Activated CD8-positive, alpha-beta memory T cell treated with anti-CD3 and anti-CD28 coated beads, Interleukin-2, amount 50 U/mL, for 48 hours (primary cell): ENCODE measurements at regions not wholly inside any gene's neighbourhood (a gene's known extent, or its start where the extent isn't known, plus 50 kb on each side); places are given as distances from the start of the nearest gene placed in this dataset.

Experiments used
- DNase-seq: peaks from one replicate; pipeline ENCODE4 v3.0.0-alpha.2; 2020

DNA sequence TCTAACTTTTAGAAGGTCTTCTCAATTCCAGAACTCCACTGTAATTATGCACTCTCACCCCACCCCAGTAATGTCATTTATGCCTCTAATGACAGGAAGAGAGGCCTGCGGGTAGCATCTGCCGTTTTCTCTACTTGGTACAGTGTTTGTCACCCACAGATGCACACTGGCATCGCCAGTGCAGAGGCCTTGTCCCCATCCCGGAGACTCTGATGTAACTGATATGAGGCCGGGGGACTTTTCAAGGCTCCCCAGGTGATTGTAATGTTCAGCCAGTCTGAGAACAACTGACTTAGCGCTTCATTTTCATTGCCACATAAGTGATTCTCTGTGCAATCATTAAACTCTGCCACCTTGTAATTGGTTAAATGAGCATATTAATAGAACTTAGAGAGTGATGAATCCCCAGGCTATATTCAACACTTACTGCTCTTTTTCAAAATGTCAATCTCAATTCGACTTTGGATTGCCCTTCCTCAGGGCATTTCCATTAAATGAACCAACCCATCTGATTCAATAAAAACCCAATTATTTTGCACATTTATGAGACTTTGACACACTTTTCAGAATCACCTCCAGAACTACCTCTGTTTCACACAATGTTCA, 113.2 kb downstream of the HERPUD2 start:
- no peak for DNase-seq

DNA sequence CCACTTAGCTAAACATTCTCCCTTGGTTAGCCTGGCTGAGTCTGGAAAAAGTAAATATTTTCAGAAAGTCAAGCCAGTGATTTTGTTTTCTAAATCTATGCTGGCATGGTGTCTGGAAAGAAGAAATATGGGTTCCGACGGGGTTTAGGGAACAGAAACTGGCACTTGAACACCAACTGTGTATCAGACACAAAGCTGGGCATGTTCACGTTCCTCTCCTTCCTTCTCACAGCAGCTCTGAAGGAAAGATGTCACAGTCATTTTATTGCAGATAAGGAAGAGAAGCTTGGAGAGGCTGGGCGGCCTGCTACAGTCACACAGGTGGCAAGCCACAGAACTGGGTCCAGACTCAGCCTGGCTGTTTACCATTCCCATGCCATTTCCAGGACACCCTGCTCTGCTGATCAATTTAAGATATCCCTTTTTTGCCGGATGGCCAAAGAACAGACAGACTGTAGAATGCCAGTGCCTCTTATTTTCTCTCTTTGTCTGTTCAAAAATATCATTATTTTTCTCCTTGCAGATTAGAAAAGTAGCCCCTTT, 118.8 kb downstream of the HERPUD2 start:
- no peak for DNase-seq

DNA sequence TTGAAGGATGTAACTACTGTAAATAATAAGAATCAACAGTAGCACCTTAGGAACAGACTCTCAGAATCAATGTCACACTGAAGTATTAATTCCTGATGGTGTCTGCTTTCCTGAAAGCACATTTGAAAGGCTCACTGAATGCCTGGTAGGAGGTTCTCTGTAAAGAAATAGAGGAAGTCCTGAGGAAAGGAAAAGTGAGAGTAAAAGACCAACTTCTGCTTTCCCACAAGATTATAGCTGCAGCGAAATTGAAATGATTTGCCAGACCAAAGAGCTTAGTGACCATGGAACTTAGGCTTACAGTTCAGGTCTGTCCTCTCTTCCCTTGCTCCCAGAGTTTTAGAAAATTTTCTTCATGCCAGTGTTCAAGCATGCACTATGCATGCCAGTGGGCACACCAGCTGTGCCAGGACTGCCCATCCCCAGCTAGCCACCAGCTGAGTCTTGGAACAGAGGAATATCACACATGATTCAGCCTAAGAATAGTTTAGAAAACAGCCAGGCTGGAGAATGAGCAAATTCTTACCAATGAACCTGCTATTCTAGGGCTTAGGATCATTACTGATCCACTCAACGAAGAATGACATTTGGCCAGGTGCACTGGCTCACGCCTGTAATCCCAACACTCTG, 123.2 kb downstream of the HERPUD2 start:
- DNase-seq = no peak

DNA sequence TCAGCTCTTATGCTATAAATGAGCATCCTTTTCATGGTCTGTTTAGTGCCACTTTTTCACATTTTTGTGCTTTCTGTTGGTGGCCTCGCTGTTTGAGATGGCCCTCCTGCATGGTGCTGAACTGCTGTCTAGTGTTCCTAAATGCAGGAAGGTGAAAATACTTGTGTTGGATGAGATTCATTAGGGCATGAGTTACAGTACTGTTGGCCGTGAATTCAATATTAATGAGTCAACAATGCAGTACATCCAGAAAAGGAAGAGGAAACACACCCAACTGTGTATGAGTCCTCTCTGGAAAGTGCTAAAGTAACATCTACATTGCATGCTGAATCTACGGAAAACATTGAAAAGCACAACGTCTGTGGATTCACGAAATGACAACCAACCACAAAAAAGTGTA, 124.0 kb downstream of the HERPUD2 start:
- no peak for DNase-seq

DNA sequence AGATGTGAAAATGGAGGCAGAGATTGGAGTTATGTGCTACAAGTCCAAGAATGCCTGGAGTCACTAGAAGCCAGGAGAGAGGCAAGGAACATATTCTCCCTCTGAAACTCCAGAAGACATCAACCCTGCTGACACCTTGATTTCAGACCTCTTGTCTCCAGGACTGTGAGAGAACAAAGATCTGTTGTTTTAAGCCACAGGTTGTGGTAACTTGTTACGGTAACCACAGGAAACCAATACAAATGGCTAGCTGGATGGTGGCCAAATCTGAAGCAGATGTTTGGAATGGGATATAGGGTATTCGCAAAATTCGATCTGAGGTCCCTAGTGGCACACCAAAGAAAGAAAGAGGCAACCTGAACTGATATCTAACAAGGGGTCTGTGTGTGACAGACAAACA, 129.0 kb downstream of the HERPUD2 start:
- DNase-seq = no peak

DNA sequence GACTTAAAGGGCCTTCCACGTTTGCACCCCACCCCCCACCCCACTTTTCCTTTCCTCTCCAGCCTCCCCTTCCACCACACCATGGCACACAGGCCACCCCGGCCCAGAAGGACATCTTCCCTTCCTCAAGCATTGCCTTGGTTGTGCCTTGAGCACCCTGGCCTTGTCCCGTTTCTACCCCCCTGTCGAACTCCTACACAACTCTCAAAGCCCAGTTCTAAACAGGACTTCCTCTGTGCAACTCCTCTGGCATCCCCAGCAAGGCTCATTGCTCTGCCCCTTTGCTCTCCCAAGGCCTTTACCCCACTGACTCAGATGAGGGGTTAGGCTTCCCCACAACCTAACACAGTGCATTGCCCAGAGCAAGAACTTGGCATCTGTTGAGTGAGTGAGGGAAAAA, 136.1 kb downstream of the HERPUD2 start:
- no peak for DNase-seq

DNA sequence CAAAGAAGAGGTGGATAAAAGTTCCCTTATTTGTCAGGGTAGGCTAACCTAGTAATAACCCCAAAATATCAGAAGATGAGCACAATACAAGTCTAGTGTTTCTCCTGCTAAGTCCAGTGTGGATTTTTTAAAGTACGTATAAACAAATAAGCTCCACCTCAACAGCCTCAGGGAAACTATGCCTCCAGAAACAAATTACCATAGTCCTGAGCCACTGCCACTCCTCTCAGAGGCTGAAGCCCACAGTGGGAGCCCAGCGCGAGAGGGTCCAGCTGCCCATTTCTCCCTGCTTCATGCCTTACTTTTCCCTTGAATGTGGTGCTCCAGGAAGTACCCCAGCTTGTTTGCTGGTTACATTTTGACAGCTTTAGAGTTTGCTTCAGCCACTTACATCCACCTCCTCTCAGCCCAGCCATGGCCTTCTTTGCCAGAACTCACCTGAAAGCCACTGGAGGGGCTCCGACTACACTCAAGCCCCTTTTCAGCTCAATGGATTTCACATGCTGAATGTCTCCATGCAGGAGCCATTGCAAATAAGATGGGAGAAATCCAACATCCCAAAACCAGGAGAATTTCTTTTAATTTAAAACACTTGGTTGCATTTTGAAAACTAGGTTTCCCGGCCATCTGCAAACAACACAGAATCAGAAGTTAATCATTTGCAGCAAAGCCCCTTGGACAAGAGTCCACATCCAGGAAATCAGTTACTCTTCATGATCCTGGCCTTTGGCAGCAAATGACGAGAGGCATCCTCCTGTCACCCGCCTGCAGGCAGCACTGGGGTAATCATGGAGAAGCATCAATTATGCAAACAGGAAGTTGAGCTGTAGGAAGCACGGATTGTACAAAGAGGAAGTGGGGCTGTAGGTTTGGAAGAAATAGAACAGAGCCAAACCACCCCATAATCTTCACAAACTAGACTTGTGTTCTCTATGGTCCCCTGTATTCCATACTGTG, 138.1 kb downstream of the HERPUD2 start:
- DNase-seq = no peak

DNA sequence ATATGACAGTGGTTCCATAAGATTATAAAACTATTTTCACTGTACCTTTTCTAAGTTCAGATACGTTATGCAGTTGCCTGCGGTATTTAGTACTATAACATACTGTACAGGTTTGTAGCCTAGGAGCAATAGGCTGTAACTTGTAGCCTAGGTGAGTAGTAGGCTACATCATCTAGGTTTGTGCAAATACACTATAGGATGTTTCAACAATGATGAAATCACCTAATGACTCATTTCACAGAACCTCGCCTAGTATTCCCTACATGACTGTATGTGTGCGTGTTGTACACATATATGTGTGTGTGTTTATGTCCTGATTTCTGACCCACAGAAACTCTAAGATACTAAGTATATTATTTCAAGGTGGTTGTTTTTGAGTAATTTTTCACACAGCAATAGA, 139.0 kb downstream of the HERPUD2 start:
- no peak for DNase-seq

DNA sequence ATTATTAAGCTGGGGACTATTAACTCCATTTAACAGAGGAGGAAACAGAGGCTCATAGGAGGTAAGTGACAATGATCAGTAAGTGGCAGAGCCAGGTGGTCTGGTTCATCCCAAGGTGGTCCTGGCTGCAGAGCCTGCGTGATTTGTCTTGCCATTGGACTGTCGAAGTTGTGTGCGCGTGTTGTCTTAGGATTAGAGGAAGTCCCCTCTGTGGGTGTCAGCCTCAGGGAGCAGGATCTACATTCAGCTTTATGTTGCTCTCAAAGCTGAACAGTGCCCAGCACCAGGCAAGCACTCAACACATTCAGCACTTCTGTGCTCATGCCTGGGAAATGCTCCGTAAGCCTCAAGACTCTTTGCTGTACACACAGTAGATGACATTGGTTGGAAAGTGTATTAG, 139.5 kb downstream of the HERPUD2 start:
- DNase-seq = no peak

DNA sequence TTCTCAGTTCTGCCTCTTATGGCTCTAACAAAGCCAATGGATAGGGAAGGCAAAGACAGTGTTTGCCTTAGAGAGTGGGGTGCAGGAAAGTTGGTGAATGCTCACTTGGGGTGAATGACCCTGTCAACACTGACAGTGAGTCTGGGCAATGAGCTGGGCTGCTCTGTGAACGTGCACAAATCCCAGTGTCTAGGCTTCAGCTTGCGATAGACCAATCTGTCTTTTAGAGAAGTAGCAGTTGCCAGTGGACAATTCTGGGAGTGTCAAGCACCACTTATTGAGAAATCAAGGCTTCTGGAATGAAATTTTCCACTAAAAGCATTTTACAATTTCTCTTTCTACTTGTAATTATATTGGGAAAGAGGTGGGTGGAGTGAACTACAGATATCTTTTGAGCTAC, 141.4 kb downstream of the HERPUD2 start:
- no peak for DNase-seq

DNA sequence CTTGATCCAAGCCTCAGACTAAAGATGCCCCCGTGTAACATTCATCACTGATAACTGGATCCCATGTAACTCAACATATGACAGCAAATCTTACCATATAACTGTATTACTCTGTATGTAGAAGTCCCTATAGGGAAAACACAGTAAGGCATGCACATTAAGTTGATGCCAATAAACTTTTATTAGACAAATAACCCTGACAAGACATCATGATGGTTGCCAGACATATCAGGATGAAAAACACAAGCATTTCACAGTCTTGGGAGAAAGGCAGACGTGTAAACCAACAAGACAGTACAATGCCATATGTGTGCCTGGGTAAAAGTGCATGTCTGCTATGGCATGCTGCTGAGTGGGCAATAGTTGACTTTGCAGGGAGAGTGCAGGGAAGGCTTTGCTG, 142.2 kb downstream of the HERPUD2 start:
- no peak for DNase-seq

DNA sequence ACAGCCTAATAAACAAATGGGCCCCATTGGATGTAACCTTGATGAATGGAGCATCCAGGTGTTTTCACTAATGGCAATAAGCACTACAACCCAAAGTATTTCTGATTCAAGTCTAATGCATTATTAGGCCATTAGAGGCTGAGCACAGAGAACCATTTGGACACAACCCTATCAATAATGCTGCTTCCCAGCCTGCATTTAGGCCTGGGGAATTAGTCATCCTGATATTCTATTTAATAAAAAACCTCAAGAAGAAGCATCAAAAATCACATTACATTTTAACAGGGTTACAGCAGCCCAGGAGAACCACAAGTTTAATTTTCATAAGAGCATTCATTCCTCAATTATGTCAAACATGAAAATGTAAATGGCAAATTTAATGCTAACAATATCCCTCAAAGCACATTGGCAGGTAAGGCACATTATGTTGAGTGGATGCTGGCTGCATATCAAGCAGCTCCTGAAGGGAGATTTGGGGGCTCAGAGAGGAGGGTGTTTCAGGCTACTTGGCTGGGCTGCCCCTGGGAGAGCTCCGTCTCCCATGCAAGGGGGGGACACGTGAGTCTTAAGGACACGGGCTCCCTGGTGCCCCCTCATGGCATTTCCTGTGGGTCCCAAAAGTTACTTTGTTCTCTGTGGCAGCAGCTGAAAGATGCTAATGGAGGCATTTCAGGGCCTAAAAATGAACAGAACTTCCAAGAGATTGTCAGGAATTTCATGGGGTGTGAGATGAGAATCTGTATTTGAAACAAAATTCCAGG, 143.4 kb downstream of the HERPUD2 start:
- DNase-seq = peak; percentile 26

DNA sequence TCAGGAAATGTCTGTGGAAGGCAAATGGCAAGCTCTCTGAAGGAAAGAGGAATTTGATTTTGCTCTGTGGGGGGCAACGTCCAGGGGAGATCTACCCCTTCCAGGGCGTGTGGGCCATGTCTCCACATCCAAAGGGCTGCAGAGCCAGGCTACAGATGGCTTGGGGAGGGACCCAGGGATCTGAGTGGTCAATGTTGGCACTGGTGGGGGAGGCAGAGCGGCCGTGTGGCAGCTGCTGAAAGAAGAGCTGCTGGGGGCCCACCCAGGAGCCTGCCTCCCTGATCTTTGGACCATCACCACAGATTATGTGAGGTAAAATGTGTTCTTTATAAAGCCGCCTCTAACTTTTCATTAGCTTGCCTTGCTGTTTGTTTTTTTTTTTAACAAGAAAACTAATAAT, 144.1 kb downstream of the HERPUD2 start:
- DNase-seq = peak; percentile 42

DNA sequence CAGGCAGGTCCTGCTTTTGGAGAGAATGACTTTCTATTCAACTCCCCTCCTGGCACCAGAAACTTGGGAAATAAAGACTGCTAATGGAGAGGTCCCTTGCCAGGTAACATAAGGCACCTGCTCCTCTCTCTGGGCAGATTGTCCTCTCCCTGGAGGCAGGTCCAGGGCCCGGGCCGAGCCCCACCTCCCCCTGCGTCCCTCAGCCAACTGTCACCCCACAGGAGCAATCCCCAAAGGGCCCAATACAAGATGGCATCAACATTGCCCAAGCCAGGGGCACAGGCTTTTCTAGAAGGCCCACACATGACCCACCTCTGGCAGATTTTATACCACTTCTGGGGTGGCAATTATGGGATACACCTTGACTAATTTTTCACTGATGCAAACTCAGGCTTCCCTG, 145.2 kb downstream of the HERPUD2 start:
- no peak for DNase-seq

DNA sequence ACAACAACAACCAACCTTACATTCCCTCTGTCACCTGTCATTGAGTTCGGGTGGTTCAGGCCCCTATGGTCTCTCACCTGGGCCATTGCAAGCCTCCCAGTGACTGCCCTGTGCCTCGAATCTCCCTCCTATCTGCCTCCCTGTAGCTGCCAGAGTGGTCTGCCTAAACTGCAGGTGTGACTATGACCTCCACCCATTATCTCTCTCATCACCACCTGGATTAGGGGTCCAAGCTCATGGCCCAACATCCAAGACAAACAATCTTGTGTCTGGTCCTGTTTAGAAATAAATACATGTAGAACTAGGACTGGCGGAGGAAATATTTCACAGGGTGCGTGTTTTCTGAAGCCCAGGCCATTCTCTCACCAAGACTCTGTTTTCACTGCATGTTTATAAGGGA, 146.6 kb downstream of the HERPUD2 start:
- no peak for DNase-seq

DNA sequence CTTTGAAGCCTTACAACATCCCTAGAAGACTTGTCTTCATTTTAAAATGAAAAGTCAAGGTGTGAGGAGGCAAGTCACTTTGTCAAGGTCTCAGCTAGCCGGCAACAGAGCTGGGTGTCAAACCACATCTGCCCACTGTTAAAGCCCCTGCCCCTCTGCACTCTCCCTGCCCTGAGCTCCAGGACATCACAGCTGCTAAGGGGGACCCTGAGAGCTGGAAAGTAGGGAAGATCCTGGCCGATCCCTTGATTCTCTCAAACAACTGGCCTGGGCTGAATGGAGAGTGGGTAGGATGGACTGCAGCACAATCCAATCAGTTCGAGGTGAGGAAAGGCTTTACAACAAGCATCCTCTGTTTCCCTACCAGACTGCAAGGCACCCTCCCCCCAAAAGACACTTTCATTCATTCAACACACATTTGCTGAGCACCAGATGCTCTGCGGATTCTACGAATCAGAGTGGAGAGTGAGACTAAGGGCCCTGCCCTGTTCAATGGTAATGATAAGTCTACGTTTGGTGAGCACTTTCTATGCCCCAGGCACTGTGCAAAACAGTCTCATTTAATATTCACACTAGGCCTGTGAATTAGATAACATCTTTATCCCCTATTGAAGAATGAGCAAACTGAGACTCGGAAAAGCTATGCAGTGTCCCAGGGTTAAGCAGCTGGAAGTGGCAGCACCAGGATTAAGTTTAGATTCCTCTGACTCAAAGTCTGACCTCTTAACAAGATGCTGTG, 148.1 kb downstream of the HERPUD2 start:
- DNase-seq = no peak

DNA sequence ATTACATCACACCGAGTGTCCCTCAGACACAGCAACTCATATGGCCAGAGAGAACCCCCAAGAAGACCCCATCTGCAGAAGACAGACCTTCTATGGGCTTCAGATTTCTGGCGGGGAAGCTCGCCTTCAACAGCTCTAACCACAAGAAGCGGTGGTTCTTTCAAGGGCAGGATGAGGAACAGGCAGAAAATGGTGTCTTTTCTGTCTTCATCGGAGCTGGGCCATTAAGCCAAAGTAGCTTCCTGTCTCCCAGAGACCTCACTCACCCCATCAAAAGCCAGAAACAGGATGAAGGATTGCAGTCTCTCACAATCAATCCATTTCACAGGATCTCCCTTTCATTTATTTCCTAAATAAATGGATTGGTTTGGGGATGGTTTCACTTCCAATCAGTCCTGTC, 149.1 kb downstream of the HERPUD2 start:
- no peak for DNase-seq

DNA sequence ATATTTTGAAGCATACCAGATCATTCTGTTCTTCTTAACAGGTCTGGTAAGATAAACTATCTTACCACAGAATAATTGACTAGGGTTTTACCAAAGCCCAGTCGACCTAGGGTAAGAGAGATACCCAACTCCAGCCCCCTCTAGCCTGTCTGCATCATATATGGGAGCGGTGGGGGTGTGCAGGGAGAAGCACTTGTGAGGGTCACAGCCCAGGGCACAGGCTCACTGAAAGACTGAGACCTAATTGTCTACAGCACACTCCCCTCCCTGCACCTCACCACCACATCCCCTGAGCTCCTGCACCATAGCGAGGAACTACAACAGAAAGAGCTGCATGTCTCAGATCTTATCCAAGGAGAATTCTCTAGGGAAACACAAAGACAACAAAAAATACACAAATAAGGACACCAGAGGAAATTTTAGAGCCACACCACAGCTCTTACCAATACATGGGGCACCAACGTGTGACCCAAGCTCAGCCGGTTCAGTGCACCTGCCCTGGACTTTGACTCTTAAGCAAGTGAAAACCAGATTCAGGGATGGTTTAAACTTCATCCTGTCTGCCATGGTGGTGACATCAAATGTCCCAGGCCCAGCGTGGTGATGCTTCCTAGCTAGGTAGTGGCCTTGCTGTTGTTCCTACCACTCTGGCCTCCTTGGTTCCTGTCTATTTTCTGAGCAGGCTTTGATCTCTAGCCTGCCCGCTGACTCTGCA, 150.8 kb downstream of the HERPUD2 start:
- peak; percentile 40 for DNase-seq

DNA sequence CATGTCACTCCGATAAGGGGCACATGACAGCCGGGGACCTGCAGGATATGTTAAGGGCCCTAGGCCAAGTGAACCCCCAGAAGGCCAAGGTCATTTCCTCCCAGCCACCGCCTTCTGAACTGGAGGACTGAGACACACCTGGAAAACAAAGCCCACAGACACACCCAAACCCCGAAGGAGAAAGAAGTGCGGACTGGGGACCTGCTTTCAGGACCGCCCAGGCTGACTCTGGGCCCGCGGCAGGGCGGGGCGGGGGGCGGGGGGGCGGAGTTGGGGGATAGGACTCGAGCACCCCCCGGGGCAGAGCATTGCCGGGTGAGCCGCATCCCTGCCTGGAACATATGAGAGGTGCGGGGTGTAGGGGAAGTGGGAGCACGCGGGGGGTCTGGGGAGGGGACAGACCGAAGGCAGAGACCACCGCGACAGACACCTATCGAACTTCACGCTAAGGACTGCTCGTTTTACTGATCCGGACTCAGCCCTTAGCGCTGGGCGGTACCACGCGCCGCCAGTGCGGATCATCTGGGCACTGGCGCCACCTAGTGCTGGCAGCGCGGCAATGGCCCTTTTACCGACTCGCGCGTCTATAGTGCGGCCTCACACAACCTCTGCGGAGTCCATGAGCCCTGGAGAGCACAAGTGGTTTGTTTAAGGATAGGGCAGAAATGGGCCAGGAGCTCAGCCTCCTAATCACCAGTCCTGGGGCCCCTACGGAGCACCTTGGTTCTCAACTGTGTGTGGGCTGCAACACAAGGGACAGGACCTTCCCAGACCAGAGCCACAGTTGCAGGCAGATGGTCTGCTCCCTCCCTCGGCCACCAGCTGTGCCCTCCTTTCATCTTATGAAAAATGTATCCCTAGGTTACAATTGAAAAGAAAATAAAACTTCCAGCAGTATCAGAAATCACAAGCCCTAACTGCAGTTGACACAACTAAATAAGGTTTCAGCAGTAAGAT, 157.6 kb downstream of the HERPUD2 start:
- peak; percentile 93 for DNase-seq

DNA sequence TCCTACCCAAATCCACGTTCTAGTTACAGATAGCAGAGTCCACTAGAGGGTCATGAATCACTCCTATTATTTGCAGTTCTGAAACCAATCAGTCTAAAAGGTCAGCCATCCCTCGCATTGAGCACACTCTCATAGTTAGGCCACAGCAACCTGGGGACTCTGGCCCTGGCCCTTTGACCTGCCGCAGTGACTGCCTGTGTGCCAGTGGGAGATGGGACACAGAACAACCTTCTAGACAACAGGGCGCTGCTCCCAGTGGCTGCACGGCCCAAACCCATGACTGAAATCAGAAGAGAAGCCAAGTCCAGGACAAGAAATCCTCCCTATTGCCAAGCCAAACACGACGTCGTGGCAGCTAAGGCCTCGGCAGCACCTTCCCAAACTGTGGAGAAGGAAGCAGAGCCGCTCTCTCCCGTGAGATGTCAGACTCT, 158.5 kb downstream of the HERPUD2 start:
- peak; percentile 41 for DNase-seq
